ENCODE measurements at regions not wholly inside any gene's neighbourhood (a gene's known extent, or its start where the extent isn't known, plus 50 kb on each side); places are given as distances from the start of the nearest gene placed in this dataset.

DNA sequence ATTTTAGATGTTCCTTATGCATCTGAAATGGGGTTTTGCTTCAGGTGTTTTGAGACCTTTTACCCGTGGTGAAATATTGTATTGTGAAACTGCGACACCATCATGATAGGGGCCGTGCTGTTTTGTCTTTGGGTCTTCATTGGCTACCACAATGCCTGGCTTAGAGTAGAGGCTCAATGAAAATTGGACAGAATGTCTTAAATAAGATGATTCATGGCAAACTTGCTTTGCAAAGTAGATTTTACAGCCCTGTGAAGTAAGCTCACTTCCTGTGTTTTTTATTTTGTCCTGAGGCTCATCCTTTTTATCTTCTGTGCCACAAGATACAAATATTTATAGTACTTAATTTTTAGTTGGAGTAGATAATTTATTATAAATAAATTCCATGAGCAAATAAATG is 111.3 kb upstream of the FRMD6 start (continued):
- TF ChIP-seq HDAC6 (IDR thresholded peaks at IDR 0.05; ENCODE audit: low read depth, low read length) = no peak
- TF ChIP-seq RXRA (IDR thresholded peaks at IDR 0.05; ENCODE audit: insufficient read depth, low read depth, low read length) = no peak
- no peak for TF ChIP-seq TAF1 (IDR thresholded peaks at IDR 0.05; ENCODE audit: low read depth, low read length)

Data from H1 (cell line).